BJ (cell line): ENCODE measurements at regions not wholly inside any gene's neighbourhood (a gene's known extent, or its start where the extent isn't known, plus 50 kb on each side); places are given as distances from the start of the nearest gene placed in this dataset.

ENCODE experiments used
- CTCF ChIA-PET: fragments of 350-600 bp; formaldehyde crosslinking; extraction: SDS; loops from one replicate; lab custom pipeline; 2021; ENCODE audit warnings: antibody characterized with exemption, inconsistent platforms; lab: Yijun Ruan, JAX
- POLR2A ChIA-PET: fragments of 300-600 bp; sonication (Branson Sonifier 250); formaldehyde crosslinking; extraction: SDS; loops from one replicate; lab custom pipeline; 2021; ENCODE audit warnings: antibody characterized with exemption; lab: Charles Lee
- DNase-seq: peaks from one replicate; pipeline ENCODE4 v3.0.0-alpha.2; 2011; ENCODE audit warnings: low read depth
- H3K27me3 ChIP-seq: 2 replicates; pipeline ENCODE4 v1.6.0; 2011; ENCODE audit warnings: low read length; ENCODE audit not compliant: control insufficient read depth, insufficient read depth
- H3K36me3 ChIP-seq: 2 replicates; pipeline ENCODE4 v1.5.1; 2011; ENCODE audit warnings: low read length; ENCODE audit not compliant: control insufficient read depth, insufficient read depth
- H3K4me3 ChIP-seq: 2 replicates; pipeline ENCODE4 v1.5.1; 2011; ENCODE audit warnings: low read depth, mild to moderate bottlenecking, control low read depth, low read length
- TF ChIP-seq, protein P1 (sequence below): IDR thresholded peaks from 2 replicates; pipeline ENCODE4 v1.5.1; 2011; ENCODE audit warnings: low read depth, mild to moderate bottlenecking, control low read depth, inconsistent platforms, low read length, moderate library complexity; ENCODE audit not compliant: insufficient read depth

DNA sequence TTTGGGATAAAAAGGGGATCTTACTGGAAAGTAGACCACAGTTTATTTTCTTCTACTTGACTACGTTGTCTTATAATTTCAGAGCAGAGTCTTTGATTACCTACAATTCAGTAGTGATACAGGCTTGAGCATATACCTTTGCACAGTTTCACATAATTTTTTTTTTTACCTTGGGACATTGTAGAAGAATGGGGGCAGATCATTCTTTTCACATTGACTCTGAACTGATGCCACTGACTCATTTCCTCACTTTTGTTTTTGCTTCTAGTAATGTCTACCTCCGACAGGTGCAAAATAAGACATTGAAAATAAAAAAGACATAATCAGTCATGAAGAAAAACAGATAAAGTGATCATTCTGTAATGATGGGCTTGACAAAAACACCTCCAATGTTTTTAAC is 688.3 kb upstream of the CHORDC1 start:
- ChIA-PET CTCF (no interaction called here), POLR2A (no interaction called here)
- H3K27me3 ChIP-seq: no peaks in the 10 kb centered on the region
- TF ChIP-seq, protein P1, sequence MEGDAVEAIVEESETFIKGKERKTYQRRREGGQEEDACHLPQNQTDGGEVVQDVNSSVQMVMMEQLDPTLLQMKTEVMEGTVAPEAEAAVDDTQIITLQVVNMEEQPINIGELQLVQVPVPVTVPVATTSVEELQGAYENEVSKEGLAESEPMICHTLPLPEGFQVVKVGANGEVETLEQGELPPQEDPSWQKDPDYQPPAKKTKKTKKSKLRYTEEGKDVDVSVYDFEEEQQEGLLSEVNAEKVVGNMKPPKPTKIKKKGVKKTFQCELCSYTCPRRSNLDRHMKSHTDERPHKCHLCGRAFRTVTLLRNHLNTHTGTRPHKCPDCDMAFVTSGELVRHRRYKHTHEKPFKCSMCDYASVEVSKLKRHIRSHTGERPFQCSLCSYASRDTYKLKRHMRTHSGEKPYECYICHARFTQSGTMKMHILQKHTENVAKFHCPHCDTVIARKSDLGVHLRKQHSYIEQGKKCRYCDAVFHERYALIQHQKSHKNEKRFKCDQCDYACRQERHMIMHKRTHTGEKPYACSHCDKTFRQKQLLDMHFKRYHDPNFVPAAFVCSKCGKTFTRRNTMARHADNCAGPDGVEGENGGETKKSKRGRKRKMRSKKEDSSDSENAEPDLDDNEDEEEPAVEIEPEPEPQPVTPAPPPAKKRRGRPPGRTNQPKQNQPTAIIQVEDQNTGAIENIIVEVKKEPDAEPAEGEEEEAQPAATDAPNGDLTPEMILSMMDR: no peak
- no peaks in the 10 kb centered on the region for H3K36me3 ChIP-seq
- H3K4me3 ChIP-seq: no peak overlapping the region
- DNase-seq: no peak

GRCh38 chr11:90908074-90908473 is 685.2 kb upstream of the CHORDC1 start:
- TF ChIP-seq, protein P1: no peak
- CTCF ChIA-PET: interaction anchor here (1.3 kb wide), 1 partner anchor 39 kb away, joined by 3 read pairs; no protein-coding TSS in a partner anchor
- Histone ChIP-seq H3K27me3 (no peaks in the 10 kb centered on the region), H3K4me3 (no peak overlapping the region), H3K36me3 (no peaks in the 10 kb centered on the region)
- DNase-seq: no peak
- POLR2A ChIA-PET: no interaction called here

- POLR2A ChIA-PET: no interaction called here
- CTCF ChIA-PET: no interaction called here
- H3K4me3 ChIP-seq: no peak overlapping the region
- TF ChIP-seq, protein P1: no peak
- H3K36me3 ChIP-seq: no peaks in the 10 kb centered on the region
- no peak for DNase-seq
- H3K27me3 ChIP-seq: no peaks in the 10 kb centered on the region
Observed at GRCh38 chr11:90895850-90896249, 673.0 kb upstream of the CHORDC1 start.

GRCh38 chr11:90890347-90890746 is 667.5 kb upstream of the CHORDC1 start:
- no peaks in the 10 kb centered on the region for H3K36me3 ChIP-seq
- ChIA-PET CTCF (interaction anchor here (0.6 kb wide), 1 partner anchor 1276 kb away, joined by 3 read pairs; no protein-coding TSS in a partner anchor), POLR2A (no interaction called here)
- no peak overlapping the region for H3K4me3 ChIP-seq
- DNase-seq: no peak
- no peaks in the 10 kb centered on the region for H3K27me3 ChIP-seq
- TF ChIP-seq, protein P1: no peak

DNA sequence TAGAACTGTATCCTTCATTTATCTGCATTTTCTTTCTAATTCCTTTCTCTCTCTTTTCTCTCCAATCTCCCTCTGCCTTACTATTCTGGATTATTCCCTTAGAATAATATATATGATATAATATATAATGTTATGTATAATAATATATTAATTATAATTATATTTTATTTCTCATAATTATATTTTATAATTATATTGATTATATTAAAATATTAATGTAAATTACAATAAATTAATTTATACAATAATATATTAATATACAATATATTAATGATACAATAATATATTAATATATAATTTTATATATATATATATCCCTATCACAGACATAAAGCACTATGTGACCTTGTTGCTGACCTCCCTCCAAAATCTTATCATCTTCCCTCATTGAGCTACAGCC is 661.3 kb upstream of the CHORDC1 start:
- Histone ChIP-seq H3K27me3 (no peaks in the 10 kb centered on the region), H3K36me3 (no peaks in the 10 kb centered on the region), H3K4me3 (no peak overlapping the region)
- DNase-seq: no peak
- ChIA-PET CTCF (no interaction called here), POLR2A (no interaction called here)
- TF ChIP-seq, protein P1: no peak
